ENCODE measurements at regions not wholly inside any gene's neighbourhood (a gene's known extent, or its start where the extent isn't known, plus 50 kb on each side); places are given as distances from the start of the nearest gene placed in this dataset.

DNA sequence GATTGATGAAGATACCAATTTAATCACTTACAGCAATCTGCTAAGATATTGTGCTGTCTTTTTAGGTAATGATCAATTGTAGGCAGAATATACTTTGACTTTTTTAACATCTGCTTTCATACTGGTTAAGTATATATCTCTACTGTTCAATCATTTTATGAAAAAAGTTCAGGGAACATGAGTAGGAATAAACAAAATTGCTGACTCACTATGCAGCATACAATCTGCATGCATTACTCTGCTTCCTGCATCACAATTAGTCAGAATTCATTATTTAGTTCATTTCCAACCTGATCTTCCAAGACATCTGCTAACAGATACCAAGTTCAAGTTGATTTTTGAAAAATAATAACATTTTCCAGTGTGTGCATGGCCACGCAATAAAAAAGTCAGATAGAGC, 1430.4 kb upstream of the LRRTM1 start:
- TF ChIP-seq CREB1 (IDR thresholded peaks at IDR 0.05; ENCODE audit: low read depth) (no peak), CEBPB (IDR thresholded peaks at IDR 0.05) (no peak), EP300 (IDR thresholded peaks at IDR 0.05; ENCODE audit: borderline replicate concordance) (no peak), MAX (IDR thresholded peaks at IDR 0.05) (no peak), RAD21 (IDR thresholded peaks at IDR 0.05; ENCODE audit: low read depth) (no peak)
- TF ChIP-seq, protein P1, sequence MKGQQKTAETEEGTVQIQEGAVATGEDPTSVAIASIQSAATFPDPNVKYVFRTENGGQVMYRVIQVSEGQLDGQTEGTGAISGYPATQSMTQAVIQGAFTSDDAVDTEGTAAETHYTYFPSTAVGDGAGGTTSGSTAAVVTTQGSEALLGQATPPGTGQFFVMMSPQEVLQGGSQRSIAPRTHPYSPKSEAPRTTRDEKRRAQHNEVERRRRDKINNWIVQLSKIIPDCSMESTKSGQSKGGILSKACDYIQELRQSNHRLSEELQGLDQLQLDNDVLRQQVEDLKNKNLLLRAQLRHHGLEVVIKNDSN (IDR thresholded peaks at IDR 0.05) = no peak

DNA sequence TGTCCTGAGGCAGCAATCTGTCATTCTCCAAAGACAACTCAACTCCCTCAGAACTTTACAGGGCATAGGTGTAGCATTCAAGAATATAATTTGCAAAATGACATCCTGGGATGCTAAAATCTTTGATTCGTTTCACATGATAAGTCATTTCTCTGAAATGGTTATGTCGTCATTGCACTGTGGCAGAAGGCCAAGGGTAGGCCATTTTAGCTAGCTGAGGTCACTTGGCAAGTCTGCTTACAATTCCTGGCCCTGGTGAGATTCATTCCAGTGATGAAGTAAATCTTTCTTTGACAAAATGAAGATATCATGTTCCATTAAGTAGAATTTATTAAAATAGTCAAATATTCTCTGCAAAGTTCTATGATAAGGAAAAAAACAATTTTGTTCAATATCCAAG, 1410.3 kb upstream of the LRRTM1 start:
- TF ChIP-seq REST (IDR thresholded peaks at IDR 0.05; ENCODE audit: low read depth) = no peak

- no peak for TF ChIP-seq RAD21 (IDR thresholded peaks at IDR 0.05; ENCODE audit: low read depth)
- TF ChIP-seq REST (IDR thresholded peaks at IDR 0.05; ENCODE audit: low read depth) = no peak
- TF ChIP-seq EP300 (IDR thresholded peaks at IDR 0.05; ENCODE audit: borderline replicate concordance) = no peak
- no peak for TF ChIP-seq YY1 (IDR thresholded peaks at IDR 0.05; ENCODE audit: low read depth)
- no peak for TF ChIP-seq TEAD4 (IDR thresholded peaks at IDR 0.05)
- TF ChIP-seq ZBTB7A (IDR thresholded peaks at IDR 0.05; ENCODE audit: low read depth) = no peak
- no peak for TF ChIP-seq MAX (IDR thresholded peaks at IDR 0.05)
- no peak for TF ChIP-seq CEBPB (IDR thresholded peaks at IDR 0.05)
- no peak for TF ChIP-seq TAF1 (IDR thresholded peaks at IDR 0.05; ENCODE audit: low read depth)
- TF ChIP-seq NFIC (IDR thresholded peaks at IDR 0.05) = no peak
- TF ChIP-seq, protein P1 (IDR thresholded peaks at IDR 0.05) = no peak
Observed at GRCh38 chr2:81706856-81707255, 1402.3 kb upstream of the LRRTM1 start.

DNA sequence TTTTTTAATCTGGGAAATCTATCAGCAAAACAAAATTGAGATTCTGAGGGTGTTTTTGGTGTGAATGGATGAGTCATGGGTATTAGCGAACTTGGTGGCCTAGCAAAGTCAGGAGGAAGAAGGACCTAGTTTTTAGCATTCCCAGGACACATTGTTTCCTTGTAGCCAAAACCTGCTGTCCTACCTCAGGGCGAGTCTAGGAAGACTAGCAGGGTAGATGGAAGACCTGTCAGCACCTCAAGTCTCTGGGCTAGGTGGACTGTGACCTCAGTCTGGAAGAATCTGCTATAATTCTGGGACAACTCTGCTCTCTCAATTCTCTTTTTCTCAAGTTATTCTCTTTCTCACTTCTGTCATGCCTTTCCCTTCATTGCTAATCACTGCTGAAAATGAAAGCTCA, 1399.3 kb upstream of the LRRTM1 start:
- TF ChIP-seq EP300 (IDR thresholded peaks at IDR 0.05; ENCODE audit: borderline replicate concordance) (no peak), MAX (IDR thresholded peaks at IDR 0.05) (no peak), YY1 (IDR thresholded peaks at IDR 0.05; ENCODE audit: low read depth) (no peak), RAD21 (IDR thresholded peaks at IDR 0.05; ENCODE audit: low read depth) (no peak), TAF1 (IDR thresholded peaks at IDR 0.05; ENCODE audit: low read depth) (no peak), EGR1 (IDR thresholded peaks at IDR 0.05) (no peak), ZBTB7A (IDR thresholded peaks at IDR 0.05; ENCODE audit: low read depth) (no peak), CEBPB (IDR thresholded peaks at IDR 0.05) (no peak), TEAD4 (IDR thresholded peaks at IDR 0.05) (no peak), TCF12 (IDR thresholded peaks at IDR 0.05; ENCODE audit: low read depth) (no peak), NFIC (IDR thresholded peaks at IDR 0.05) (no peak), REST (IDR thresholded peaks at IDR 0.05; ENCODE audit: low read depth) (no peak), FOXM1 (IDR thresholded peaks at IDR 0.05; ENCODE audit: borderline replicate concordance, low read depth) (no peak), CREB1 (IDR thresholded peaks at IDR 0.05; ENCODE audit: low read depth) (no peak)
- TF ChIP-seq, protein P1 (IDR thresholded peaks at IDR 0.05) = no peak

- TF ChIP-seq CEBPB (IDR thresholded peaks at IDR 0.05) (no peak), CREB1 (IDR thresholded peaks at IDR 0.05; ENCODE audit: low read depth) (no peak), RAD21 (IDR thresholded peaks at IDR 0.05; ENCODE audit: low read depth) (no peak), REST (IDR thresholded peaks at IDR 0.05; ENCODE audit: low read depth) (no peak), FOXM1 (IDR thresholded peaks at IDR 0.05; ENCODE audit: borderline replicate concordance, low read depth) (no peak), TCF12 (IDR thresholded peaks at IDR 0.05; ENCODE audit: low read depth) (no peak), TEAD4 (IDR thresholded peaks at IDR 0.05) (no peak), MAX (IDR thresholded peaks at IDR 0.05) (no peak), YY1 (IDR thresholded peaks at IDR 0.05; ENCODE audit: low read depth) (no peak), ZBTB7A (IDR thresholded peaks at IDR 0.05; ENCODE audit: low read depth) (no peak), EP300 (IDR thresholded peaks at IDR 0.05; ENCODE audit: borderline replicate concordance) (no peak), EGR1 (IDR thresholded peaks at IDR 0.05) (no peak), TAF1 (IDR thresholded peaks at IDR 0.05; ENCODE audit: low read depth) (no peak), NFIC (IDR thresholded peaks at IDR 0.05) (no peak)
- TF ChIP-seq, protein P1 (IDR thresholded peaks at IDR 0.05) = no peak
Observed at GRCh38 chr2:81692566-81692965, 1388.0 kb upstream of the LRRTM1 start.
